Stomach smooth muscle (tissue), 2 donors: ENCODE measurements at regions not wholly inside any gene's neighbourhood (a gene's known extent, or its start where the extent isn't known, plus 50 kb on each side); places are given as distances from the start of the nearest gene placed in this dataset.

Experiments
- H3K27ac ChIP-seq: one replicate; pipeline ENCODE4 v1.7.0; 2013; ENCODE audit warnings: mild to moderate bottlenecking, low read length, inconsistent platforms
- H3K27me3 ChIP-seq, 2 donors: one replicate each; pipeline ENCODE4 v1.7.0; 2013; ENCODE audit warnings: low read length in 2 of 2; ENCODE audit not compliant: insufficient read depth in 2 of 2, control insufficient read depth in 1 of 2
- H3K36me3 ChIP-seq, 2 donors: one replicate each; pipeline ENCODE4 v1.7.0; 2013; ENCODE audit warnings: low read length in 2 of 2; ENCODE audit not compliant: control insufficient read depth in 2 of 2, insufficient read depth in 2 of 2
- H3K4me1 ChIP-seq: one replicate; pipeline ENCODE4 v1.7.0; 2013; ENCODE audit warnings: low read length; ENCODE audit not compliant: control insufficient read depth, insufficient read depth
- H3K4me3 ChIP-seq, 2 donors: one replicate each; pipeline ENCODE4 v1.7.0; 2013; ENCODE audit warnings: low read length in 2 of 2
- H3K9ac ChIP-seq, 2 donors: one replicate each; pipeline ENCODE4 v1.7.0; 2013; ENCODE audit warnings: low read length in 2 of 2, mild to moderate bottlenecking in 1 of 2
- H3K9me3 ChIP-seq, 2 donors: one replicate each; pipeline ENCODE4 v1.7.0; 2013; ENCODE audit warnings: low read length in 2 of 2; ENCODE audit not compliant: control insufficient read depth in 2 of 2
- donor health status: healthy.
- donor health status: Pancreatic carcinoma.

DNA sequence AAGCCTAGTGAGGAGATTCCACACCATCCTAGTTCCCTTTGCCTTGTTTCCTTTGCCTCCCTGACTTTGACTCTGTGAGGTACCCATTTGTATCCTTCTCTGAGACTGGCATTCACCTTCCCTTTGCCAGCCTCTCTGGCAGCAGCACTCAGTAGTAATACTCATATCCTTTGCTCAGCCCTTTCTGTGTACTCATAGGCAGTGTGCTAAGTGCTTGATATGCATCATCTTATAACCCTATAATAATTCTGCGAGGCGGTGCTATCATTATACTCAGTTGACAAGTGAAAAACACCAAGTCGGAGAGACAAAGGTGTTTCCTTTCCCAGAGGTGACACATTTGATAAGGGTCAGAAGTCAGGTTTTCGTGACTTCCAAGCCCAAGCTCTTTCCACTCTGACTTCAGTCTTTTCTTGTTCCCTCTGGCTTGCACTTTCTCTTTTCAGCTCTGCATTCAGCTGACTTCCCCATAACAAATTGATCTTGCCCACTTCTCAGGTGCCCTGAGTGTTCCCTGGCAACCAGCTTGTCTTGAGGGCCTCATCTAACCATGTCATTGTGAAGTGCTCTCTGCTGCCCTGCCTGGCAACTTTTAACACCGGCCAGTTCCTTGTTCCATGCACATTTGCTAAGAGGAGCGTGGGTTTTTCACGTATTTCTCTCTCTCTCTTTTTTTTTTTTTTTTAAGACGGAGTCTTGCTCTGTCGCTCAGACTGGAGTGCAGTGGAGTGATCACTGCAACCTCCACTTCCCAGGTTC lies 94.5 kb upstream of the UPP2 start:
- peaks cover 0 to 2% of the 10 kb centered on the region in 2 donors for H3K27me3 ChIP-seq
- no peaks in the 10 kb centered on the region for H3K9me3 ChIP-seq
- no peak overlapping the region for H3K9ac ChIP-seq
- no peak overlapping the region for H3K4me3 ChIP-seq
- H3K4me1 ChIP-seq, result no peaks in the 10 kb centered on the region
- H3K27ac ChIP-seq, result no peak overlapping the region
- H3K36me3 ChIP-seq, result no peaks in the 10 kb centered on the region

DNA sequence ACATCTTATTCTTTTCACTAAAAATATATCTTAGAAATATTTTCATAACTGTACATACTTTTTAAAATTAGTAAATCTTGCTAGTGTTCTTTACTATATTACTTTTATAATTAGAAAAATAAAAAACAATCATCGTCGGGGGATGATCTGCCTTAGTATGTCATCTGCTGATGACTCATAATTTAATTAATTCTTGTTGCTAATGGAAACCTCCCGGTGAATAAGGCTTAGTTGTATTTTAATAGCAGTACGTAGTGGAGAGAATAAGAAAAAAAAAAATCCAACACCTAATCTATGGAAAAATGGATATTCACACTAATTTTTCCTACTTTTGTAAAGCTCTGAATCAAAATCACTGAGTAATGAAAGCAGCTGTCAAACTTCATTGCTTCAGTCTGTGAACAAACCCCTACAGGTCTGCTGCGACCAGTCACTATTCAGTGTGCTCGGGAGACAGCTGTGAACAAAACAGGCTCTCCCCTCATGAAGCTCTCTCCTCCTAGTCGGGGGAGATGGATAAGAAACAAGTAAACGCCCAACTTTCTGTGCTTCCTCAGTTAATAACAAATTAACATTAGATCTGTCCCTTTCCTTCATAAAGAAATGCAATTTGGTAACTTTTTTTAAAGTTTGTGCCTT lies 97.4 kb upstream of the UPP2 start:
- H3K9me3 ChIP-seq, result no peaks in the 10 kb centered on the region
- no peak overlapping the region for H3K4me3 ChIP-seq
- no peak overlapping the region for H3K9ac ChIP-seq
- H3K4me1 ChIP-seq, result no peaks in the 10 kb centered on the region
- no peak overlapping the region for H3K27ac ChIP-seq
- no peaks in the 10 kb centered on the region for H3K27me3 ChIP-seq
- no peaks in the 10 kb centered on the region for H3K36me3 ChIP-seq

DNA sequence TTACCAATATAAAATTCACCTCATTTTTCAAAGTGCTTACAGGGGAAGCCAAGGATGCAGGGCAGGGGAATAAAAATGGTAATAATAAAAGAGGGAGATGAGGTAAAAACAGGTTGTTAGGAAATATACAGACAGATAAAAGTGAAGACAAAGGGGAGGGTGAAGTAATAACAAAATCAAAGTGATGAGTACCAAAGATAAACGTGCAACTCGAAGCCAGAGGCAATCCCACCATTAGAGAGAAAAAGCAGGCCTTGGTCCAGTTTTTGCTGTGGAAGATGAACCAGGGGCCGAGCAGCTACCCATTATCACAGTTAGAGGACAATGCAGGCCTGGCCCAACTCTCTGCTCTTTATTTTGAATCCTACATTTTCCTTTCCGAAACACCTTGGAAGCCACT lies 99.6 kb upstream of the UPP2 start:
- no peaks in the 10 kb centered on the region for H3K9me3 ChIP-seq
- no peaks in the 10 kb centered on the region for H3K36me3 ChIP-seq
- H3K27me3 ChIP-seq, result no peaks in the 10 kb centered on the region
- no peak overlapping the region for H3K9ac ChIP-seq
- H3K4me1 ChIP-seq, result no peaks in the 10 kb centered on the region
- no peak overlapping the region for H3K27ac ChIP-seq
- no peak overlapping the region for H3K4me3 ChIP-seq

DNA sequence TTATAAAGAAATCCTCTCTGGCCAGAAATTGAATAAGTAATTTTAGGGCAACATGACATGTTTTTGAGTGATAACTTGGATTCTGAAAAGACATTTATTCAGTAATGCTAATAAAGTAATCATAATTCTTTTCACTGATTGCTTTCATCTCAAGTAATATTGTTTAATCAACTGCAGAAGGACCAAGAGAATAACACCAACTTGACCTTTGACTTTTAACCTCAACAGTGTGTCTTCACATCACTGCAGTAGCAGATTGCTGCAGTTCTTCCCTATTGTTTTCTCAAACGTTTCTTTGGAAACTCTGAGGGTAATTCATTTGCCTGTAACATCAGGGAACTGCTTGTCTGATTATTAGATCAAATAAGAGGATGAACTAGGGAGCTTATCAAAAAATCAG lies 104.9 kb upstream of the UPP2 start:
- Histone ChIP-seq H3K4me3 (no peak overlapping the region), H3K9me3 (no peaks in the 10 kb centered on the region), H3K27me3 (no peaks in the 10 kb centered on the region), H3K27ac (no peak overlapping the region), H3K9ac (no peak overlapping the region), H3K4me1 (no peaks in the 10 kb centered on the region), H3K36me3 (no peaks in the 10 kb centered on the region)

DNA sequence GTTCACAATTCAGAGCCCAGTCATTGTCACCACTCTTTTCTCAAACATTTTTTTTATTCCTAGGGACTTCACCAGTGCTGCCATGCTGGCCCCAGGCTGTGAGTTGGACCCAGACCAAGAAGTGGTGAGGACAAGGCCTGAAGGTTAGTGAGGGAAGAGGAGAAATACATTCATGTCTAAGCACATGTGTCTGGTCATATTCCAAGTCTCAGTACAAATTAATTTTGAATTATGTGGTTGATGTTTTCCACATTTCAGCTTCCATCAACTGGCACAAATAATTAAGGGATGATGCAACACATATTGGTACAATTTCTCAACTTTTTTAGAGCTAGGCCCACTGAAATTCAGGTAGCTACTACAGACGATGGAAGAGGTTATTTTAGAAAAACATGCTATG lies 106.6 kb upstream of the UPP2 start:
- no peaks in the 10 kb centered on the region for H3K4me1 ChIP-seq
- no peaks in the 10 kb centered on the region for H3K27me3 ChIP-seq
- no peaks in the 10 kb centered on the region for H3K9me3 ChIP-seq
- no peak overlapping the region for H3K9ac ChIP-seq
- no peaks in the 10 kb centered on the region for H3K36me3 ChIP-seq
- H3K27ac ChIP-seq, result no peak overlapping the region
- no peak overlapping the region for H3K4me3 ChIP-seq

DNA sequence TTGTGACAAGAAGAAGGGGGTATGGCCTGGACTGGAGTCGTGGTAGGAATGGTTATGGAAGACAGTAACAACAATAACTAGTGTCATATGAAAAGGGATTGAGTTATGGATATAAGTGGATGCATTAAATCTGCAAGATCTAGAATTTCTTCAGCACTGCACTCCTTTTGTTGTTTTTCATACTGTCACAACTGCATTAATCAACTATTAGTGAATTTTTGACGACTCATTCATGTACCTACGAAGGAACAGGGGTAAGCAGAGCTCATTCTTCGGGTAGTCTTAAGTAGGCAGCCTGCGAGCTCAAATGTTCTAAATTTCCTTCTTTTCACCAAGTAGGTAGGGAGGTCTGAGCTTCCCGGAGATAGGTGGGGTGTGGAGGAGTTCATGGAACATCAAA lies 109.7 kb upstream of the UPP2 start:
- no peak overlapping the region for H3K9ac ChIP-seq
- no peak overlapping the region for H3K27ac ChIP-seq
- H3K9me3 ChIP-seq, result no peaks in the 10 kb centered on the region
- H3K27me3 ChIP-seq, result no peaks in the 10 kb centered on the region
- no peaks in the 10 kb centered on the region for H3K4me1 ChIP-seq
- H3K4me3 ChIP-seq, result no peak overlapping the region
- no peaks in the 10 kb centered on the region for H3K36me3 ChIP-seq

DNA sequence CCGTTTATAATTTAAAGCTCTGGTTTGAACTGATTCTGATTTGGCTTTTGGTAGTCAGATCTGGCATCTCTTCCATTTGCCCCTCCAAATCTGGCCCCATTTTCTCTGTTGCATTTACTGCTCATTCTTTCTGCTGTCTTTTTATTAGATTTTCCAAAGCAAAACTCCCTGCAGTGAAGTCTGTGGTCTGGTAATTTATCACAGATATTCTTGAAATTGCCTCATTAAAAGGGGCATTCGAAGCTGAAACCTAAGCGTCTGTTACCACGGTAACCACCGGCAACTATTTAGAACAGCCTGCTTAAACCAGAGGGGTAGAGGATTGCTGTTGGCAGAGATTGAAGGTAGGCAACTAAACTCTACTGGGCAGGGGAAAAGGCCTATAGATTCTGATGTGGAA lies 111.5 kb upstream of the UPP2 start:
- Histone ChIP-seq H3K27ac (no peak overlapping the region), H3K9me3 (no peaks in the 10 kb centered on the region), H3K4me3 (no peak overlapping the region), H3K9ac (no peak overlapping the region), H3K36me3 (no peaks in the 10 kb centered on the region), H3K4me1 (no peaks in the 10 kb centered on the region), H3K27me3 (no peaks in the 10 kb centered on the region)

DNA sequence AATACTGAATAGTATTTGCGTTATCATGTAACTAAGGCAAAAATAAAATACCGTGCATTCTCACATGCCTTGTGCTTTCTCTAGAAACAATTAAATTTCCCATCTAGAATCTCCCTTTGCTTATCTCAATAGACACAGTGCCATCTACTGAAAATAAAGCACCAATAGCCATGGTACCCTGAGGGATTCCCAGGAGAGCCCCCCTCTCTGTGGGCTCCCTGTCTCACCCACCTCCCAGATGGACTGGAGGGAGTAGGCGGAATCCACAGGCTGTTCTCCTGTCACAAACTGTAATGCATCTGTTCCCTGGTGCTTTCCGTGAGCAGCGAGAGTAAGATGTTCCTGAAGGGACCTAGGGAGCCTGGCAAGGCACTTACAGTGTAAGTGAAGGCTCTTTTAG lies 112.4 kb upstream of the UPP2 start:
- Histone ChIP-seq H3K4me1 (no peaks in the 10 kb centered on the region), H3K27me3 (peaks cover 0 to 5% of the 10 kb centered on the region in 2 donors), H3K27ac (no peak overlapping the region), H3K9ac (no peak overlapping the region), H3K4me3 (no peak overlapping the region), H3K9me3 (no peaks in the 10 kb centered on the region), H3K36me3 (no peaks in the 10 kb centered on the region)

DNA sequence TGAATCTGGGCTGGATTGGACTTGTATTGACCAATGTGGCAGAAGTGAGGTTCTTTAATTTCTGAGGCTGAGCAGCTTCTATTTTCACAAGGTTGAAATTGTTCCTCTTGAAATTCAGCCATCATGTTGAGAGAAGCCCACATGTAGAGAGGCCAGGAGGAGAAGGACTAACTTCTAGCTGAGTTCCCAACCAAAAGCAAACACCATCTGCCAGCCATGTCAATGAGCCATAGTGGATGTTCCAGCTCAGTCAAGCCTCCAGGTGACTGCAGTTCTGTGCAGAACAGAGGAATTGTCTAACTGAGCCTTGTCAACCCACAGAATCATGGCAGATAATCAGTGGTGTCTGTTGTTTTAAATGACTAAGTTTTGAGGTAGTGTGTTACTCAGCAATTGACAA lies 110.6 kb upstream of the ACVR1 start:
- H3K36me3 ChIP-seq, result no peaks in the 10 kb centered on the region
- no peaks in the 10 kb centered on the region for H3K4me1 ChIP-seq
- no peaks in the 10 kb centered on the region for H3K9me3 ChIP-seq
- H3K4me3 ChIP-seq, result no peak overlapping the region
- H3K27me3 ChIP-seq, result peaks cover 0 to 5% of the 10 kb centered on the region in 2 donors
- no peak overlapping the region for H3K27ac ChIP-seq
- no peak overlapping the region for H3K9ac ChIP-seq

DNA sequence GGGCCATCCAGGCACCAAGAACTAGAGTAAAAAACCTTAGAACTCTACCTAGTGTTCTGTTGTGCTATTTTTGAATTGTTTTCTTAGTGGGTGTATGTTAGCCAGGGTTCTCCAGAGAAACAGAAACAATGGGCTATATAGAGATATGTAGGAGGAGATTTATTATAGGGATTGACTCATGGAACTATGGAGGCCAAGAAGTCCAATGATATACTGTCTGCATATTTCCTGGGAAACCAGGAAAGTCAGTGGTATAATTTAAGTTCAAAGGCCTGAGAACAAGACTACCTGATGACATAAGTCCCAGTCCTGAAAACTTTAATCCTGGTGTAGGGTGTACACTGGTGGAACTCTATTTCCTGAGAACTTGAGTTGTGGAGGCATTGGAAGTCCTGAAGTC lies 108.7 kb upstream of the ACVR1 start:
- Histone ChIP-seq H3K27ac (no peak overlapping the region), H3K4me3 (no peak overlapping the region), H3K9ac (no peak overlapping the region), H3K36me3 (no peaks in the 10 kb centered on the region), H3K9me3 (no peaks in the 10 kb centered on the region), H3K27me3 (peaks cover 0 to 5% of the 10 kb centered on the region in 2 donors), H3K4me1 (no peaks in the 10 kb centered on the region)

DNA sequence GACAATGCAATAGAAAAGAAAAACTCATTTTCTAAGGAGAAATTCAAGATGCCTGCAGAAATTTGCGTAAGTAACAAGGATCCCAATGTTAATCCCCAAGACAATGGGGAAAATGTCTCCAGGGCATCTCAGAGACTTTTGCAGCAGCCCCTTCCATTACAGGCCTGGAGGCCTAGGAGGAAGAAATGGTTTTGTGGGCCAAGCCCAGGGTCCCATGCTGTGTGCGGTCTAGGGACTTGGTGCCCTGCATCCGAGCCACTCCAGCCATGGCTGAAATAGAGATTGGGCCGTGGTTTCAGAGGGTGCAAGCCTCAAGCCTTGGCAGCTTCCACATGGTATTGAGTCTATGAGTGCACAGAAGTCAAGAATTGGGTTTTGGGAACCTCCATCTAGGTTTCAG lies 103.9 kb upstream of the ACVR1 start:
- no peak overlapping the region for H3K4me3 ChIP-seq
- no peaks in the 10 kb centered on the region for H3K4me1 ChIP-seq
- no peak overlapping the region for H3K9ac ChIP-seq
- H3K27me3 ChIP-seq, result peaks cover 0 to 5% of the 10 kb centered on the region in 2 donors
- H3K27ac ChIP-seq, result no peak overlapping the region
- H3K9me3 ChIP-seq, result no peaks in the 10 kb centered on the region
- H3K36me3 ChIP-seq, result no peaks in the 10 kb centered on the region
